ENCODE measurements at regions not wholly inside any gene's neighbourhood (a gene's known extent, or its start where the extent isn't known, plus 50 kb on each side); places are given as distances from the start of the nearest gene placed in this dataset.
"Not testable (repeated sequence)": the region's sequence is repeated elsewhere in the genome, so short reads cannot be mapped to it uniquely, and the experiment has no call there.

DNA sequence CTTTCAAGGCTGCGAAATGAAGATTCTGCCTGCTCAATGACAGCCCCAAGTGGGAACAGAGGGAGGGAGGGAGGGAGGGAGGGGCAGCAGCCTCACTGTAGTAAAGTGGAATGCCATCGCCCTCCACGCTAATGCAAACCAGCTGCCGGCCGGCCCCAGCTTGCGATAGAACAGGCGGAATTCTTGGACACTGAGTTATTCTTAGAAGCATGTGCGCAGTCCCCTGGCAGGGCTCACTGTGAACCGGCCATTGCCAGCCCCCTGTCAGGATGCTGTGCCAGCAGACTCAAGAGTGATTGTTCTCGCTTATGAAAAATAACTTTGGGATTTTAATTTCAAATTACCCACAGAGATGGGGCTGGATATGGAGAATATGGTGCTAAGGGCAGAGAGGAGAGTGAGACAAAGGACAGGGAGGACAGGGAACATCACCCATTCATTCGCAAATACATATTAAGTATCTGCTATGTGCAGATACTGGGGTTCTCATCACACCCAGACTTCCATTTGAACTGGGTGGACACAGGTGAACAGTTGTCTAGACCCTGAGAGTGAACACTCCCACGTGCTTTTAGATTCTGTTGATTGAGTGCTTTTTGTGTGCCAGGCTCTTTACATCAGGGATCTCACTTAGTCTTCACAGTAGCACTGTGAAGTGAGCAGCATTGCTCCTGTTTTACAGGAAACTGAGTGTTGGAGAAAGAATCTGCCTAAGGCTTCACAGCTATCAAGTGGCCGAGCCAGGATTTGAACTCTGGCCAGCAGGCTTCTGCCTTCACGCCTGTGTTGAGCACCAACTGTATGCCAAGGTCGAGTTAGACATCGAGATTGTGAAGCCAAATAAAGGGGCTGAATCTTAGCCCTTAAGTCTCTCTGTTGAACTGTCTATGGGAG lies 192.9 kb downstream of the C12orf75 start:
- POLR2A ChIA-PET, result no interaction called here
- DNase-seq (ENCODE audit: extremely low spot score), result no peak
- TF ChIP-seq CTBP1 (IDR thresholded peaks at IDR 0.05; ENCODE audit: borderline replicate concordance) (no peak), L3MBTL2 (conservative IDR thresholded peaks at IDR 0.05) (no peak), PKNOX1 (IDR thresholded peaks at IDR 0.05) (no peak), FOXA1 (IDR thresholded peaks at IDR 0.05) (no peak)
- CTCF ChIA-PET, result no interaction called here

- no peak for TF ChIP-seq FOXA1 (IDR thresholded peaks at IDR 0.05)
- TF ChIP-seq FOXK2 (IDR thresholded peaks at IDR 0.05), result no peak
- TF ChIP-seq CTBP1 (IDR thresholded peaks at IDR 0.05; ENCODE audit: borderline replicate concordance), result no peak
- no peak for TF ChIP-seq ELF4 (IDR thresholded peaks at IDR 0.05)
- TF ChIP-seq ARNT (IDR thresholded peaks at IDR 0.05), result no peak
- no peak for TF ChIP-seq SP1 (IDR thresholded peaks at IDR 0.05)
- TF ChIP-seq L3MBTL2 (conservative IDR thresholded peaks at IDR 0.05), result no peak
- no peak for TF ChIP-seq FOXM1 (IDR thresholded peaks at IDR 0.05; ENCODE audit: borderline replicate concordance)
- no peak for TF ChIP-seq PKNOX1 (IDR thresholded peaks at IDR 0.05)
- TF ChIP-seq LEF1 (IDR thresholded peaks at IDR 0.05; ENCODE audit: borderline replicate concordance), result no peak
- no peak for TF ChIP-seq NFRKB (IDR thresholded peaks at IDR 0.05)
- no peak for TF ChIP-seq SUZ12 (IDR thresholded peaks at IDR 0.05)
- no peak for TF ChIP-seq HDGF (IDR thresholded peaks at IDR 0.05; ENCODE audit: borderline replicate concordance)
- no peak for TF ChIP-seq BHLHE40 (IDR thresholded peaks at IDR 0.05; ENCODE audit: borderline replicate concordance)
- no peak for DNase-seq (ENCODE audit: extremely low spot score)
- ChIA-PET CTCF (interaction anchor here (0.8 kb wide), 1 partner anchor 35 kb away, joined by 9 read pairs; no protein-coding TSS in a partner anchor), POLR2A (no interaction called here)
These were observed 194.5 kb downstream of the C12orf75 start for GRCh38 chr12:105524961-105525360.

DNA sequence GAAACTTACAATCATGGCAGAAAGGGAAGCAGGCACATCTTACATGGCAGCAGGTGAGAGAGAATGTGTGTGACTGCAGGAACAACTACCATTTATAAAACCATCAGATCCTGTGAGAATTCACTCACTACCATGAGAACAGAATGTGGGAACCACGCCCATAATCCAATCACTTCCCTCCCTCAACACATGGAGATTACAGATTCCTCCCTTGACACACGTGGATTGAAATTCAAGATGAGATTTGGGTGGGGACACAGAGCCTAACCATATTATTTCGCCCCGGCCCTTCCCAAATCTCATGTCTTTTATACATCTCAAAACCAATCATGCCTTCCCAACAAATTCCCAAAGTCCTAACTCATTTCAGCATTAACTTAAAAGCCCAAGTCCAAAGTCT lies 203.6 kb downstream of the C12orf75 start:
- no peak for DNase-seq (ENCODE audit: extremely low spot score)
- TF ChIP-seq CTBP1 (IDR thresholded peaks at IDR 0.05; ENCODE audit: borderline replicate concordance), result no peak
- TF ChIP-seq FOXM1 (IDR thresholded peaks at IDR 0.05; ENCODE audit: borderline replicate concordance), result no peak
- no peak for TF ChIP-seq LEF1 (IDR thresholded peaks at IDR 0.05; ENCODE audit: borderline replicate concordance)
- no peak for TF ChIP-seq L3MBTL2 (conservative IDR thresholded peaks at IDR 0.05)
- CTCF ChIA-PET, result no interaction called here
- POLR2A ChIA-PET, result no interaction called here

DNA sequence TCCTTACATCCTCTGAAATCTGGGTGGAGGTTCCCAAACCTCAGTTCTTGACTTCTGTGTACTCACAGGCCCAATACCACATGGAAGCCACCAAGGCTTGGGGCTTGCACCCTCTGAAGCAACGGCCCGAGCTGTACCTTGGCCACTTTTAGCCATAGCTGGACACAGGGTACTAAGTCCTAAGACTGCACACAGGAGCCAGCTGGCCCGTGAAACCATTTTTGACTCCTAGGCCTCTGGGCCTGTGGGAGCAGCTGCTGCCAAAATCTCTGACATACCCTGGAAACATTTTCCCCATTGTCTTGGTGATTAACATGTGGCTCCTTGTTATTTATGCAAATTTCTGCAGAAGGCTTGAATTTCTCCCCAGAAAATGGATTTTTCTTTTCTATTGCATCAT lies 204.5 kb downstream of the C12orf75 start:
- CTCF ChIA-PET; DNase-seq (ENCODE audit: extremely low spot score); POLR2A ChIA-PET: not testable (repeated sequence)

DNA sequence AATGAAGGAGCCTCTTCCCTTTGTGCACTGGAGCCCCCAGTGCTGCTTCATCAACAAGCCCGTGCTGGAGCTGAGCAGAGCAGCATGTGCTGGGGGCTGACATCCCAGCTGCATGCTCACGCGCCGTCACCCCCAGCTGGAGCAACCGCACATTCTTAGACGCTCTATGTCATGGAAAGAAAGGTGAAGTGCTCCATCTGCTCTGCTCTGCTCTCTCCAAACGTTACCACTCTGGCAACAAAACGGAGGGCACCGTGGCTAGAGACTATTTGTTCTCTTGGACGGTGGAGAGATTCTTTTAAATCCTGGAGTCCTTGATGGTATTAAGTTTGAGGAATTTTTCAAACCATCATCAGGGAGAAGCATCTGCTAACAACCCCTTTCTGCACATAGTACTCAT lies 208.4 kb downstream of the C12orf75 start:
- TF ChIP-seq CTBP1 (IDR thresholded peaks at IDR 0.05; ENCODE audit: borderline replicate concordance), result no peak
- TF ChIP-seq HDGF (IDR thresholded peaks at IDR 0.05; ENCODE audit: borderline replicate concordance), result no peak
- no peak for TF ChIP-seq BHLHE40 (IDR thresholded peaks at IDR 0.05; ENCODE audit: borderline replicate concordance)
- no peak for TF ChIP-seq SP1 (IDR thresholded peaks at IDR 0.05)
- TF ChIP-seq ELF4 (IDR thresholded peaks at IDR 0.05), result no peak
- no peak for TF ChIP-seq NFRKB (IDR thresholded peaks at IDR 0.05)
- no peak for TF ChIP-seq ARNT (IDR thresholded peaks at IDR 0.05)
- no peak for TF ChIP-seq SUZ12 (IDR thresholded peaks at IDR 0.05)
- TF ChIP-seq FOXA1 (IDR thresholded peaks at IDR 0.05), result no peak

GRCh38 chr12:105539735-105540134 lies 209.2 kb downstream of the C12orf75 start:
- TF ChIP-seq ZNF384 (IDR thresholded peaks at IDR 0.05) (no peak), L3MBTL2 (conservative IDR thresholded peaks at IDR 0.05) (no peak), SP1 (IDR thresholded peaks at IDR 0.05) (no peak), FOXA1 (IDR thresholded peaks at IDR 0.05) (no peak), FOXK2 (IDR thresholded peaks at IDR 0.05) (no peak), ARNT (IDR thresholded peaks at IDR 0.05) (no peak), BHLHE40 (IDR thresholded peaks at IDR 0.05; ENCODE audit: borderline replicate concordance) (no peak), SUZ12 (IDR thresholded peaks at IDR 0.05) (no peak), CTBP1 (IDR thresholded peaks at IDR 0.05; ENCODE audit: borderline replicate concordance) (no peak), NFRKB (IDR thresholded peaks at IDR 0.05) (no peak), HDGF (IDR thresholded peaks at IDR 0.05; ENCODE audit: borderline replicate concordance) (no peak), PKNOX1 (IDR thresholded peaks at IDR 0.05) (no peak), ELF4 (IDR thresholded peaks at IDR 0.05) (no peak), TARDBP (IDR thresholded peaks at IDR 0.05) (no peak), FOXM1 (IDR thresholded peaks at IDR 0.05; ENCODE audit: borderline replicate concordance) (no peak), LEF1 (IDR thresholded peaks at IDR 0.05; ENCODE audit: borderline replicate concordance) (no peak)
- no peak for DNase-seq (ENCODE audit: extremely low spot score)
- CTCF ChIA-PET, result no interaction called here
- POLR2A ChIA-PET, result no interaction called here

More for the DNA sequence above, 208.4 kb downstream of the C12orf75 start:
- no peak for DNase-seq (ENCODE audit: extremely low spot score)
- ChIA-PET CTCF (no interaction called here), POLR2A (no interaction called here)

GRCh38 chr12:105547786-105548185 lies 217.3 kb downstream of the C12orf75 start:
- DNase-seq (ENCODE audit: extremely low spot score), result no peak
- ChIA-PET CTCF (no interaction called here), POLR2A (no interaction called here)
- TF ChIP-seq ZNF384 (IDR thresholded peaks at IDR 0.05), result no peak
- TF ChIP-seq FOXM1 (IDR thresholded peaks at IDR 0.05; ENCODE audit: borderline replicate concordance), result no peak
- TF ChIP-seq LEF1 (IDR thresholded peaks at IDR 0.05; ENCODE audit: borderline replicate concordance), result no peak
- no peak for TF ChIP-seq ARNT (IDR thresholded peaks at IDR 0.05)
- no peak for TF ChIP-seq FOXK2 (IDR thresholded peaks at IDR 0.05)
- TF ChIP-seq BHLHE40 (IDR thresholded peaks at IDR 0.05; ENCODE audit: borderline replicate concordance), result no peak
- no peak for TF ChIP-seq FOXA1 (IDR thresholded peaks at IDR 0.05)
- no peak for TF ChIP-seq SP1 (IDR thresholded peaks at IDR 0.05)
- TF ChIP-seq SUZ12 (IDR thresholded peaks at IDR 0.05), result no peak
- TF ChIP-seq L3MBTL2 (conservative IDR thresholded peaks at IDR 0.05), result no peak
- TF ChIP-seq ELF4 (IDR thresholded peaks at IDR 0.05), result no peak
- no peak for TF ChIP-seq HDGF (IDR thresholded peaks at IDR 0.05; ENCODE audit: borderline replicate concordance)
- no peak for TF ChIP-seq TARDBP (IDR thresholded peaks at IDR 0.05)
- no peak for TF ChIP-seq PKNOX1 (IDR thresholded peaks at IDR 0.05)
- no peak for TF ChIP-seq NFRKB (IDR thresholded peaks at IDR 0.05)
